ENCODE measurements at regions not wholly inside any gene's neighbourhood (a gene's known extent, or its start where the extent isn't known, plus 50 kb on each side); places are given as distances from the start of the nearest gene placed in this dataset.

DNA sequence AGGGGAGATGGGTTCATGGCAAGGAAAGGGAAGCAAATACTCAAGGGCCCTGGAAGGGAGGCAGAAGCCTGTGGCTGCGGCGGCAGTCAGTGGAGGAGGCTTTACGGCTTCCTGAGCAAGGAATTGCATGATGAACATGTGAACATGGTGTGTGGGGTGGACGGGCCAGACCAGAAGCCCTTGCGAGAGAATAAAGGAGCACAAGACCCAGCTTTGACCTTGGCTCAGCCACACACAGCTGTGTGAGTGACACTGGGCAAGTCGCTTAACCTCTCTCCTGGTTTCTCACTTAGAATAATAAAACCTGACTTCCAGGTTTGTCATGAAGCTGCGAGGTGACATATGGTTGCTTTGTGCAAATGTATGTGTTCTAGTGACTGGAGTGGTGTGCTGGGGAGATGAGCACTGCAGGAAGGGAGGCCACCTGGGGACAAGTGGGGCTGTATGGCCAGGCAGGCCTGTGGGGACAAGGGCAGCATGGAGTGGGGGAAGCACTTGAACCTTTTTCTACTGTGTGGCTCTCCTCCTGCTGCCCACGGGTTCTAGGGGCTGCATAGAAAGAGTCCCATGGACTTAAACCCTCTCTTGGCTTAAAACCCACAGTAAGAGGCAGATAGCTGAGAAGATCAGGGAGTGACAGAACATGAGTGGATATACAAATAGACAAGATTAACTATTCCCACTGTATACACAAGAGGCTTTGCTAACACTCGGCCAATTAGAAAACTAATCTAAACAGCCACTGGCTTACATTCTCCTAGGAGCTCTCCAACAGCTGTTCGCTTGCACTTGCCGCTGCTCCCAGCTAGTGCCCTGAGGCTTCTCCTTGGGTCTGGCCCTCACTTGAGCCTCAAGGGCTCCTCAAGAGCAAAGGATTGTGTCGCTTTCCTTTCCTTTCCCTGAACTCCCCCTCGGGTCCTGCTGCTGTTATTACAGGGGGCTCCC lies 67.3 kb upstream of the CDON start:
- DNase-seq (ENCODE audit: low read depth), result no peak

DNA sequence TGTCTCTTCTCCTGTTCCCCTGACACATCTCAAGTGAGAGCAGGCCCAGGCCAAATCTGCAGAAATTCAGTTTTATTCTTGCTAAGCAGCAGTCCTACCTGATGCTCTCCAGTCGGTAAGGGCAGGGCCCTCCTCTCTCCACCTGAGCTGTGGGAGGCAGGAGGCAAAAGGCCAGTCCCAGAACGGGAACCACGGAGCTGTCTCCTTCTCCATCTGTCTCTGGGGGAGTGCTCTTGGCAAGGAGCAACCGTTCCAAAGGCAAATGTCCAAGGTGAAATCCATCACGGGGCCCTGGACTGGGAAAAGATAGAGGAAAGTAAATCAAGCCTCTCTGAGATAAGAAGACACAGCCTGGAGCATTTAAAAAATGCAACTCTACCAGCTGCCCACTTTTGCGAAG lies 65.2 kb upstream of the CDON start:
- DNase-seq (ENCODE audit: low read depth), result no peak

DNA sequence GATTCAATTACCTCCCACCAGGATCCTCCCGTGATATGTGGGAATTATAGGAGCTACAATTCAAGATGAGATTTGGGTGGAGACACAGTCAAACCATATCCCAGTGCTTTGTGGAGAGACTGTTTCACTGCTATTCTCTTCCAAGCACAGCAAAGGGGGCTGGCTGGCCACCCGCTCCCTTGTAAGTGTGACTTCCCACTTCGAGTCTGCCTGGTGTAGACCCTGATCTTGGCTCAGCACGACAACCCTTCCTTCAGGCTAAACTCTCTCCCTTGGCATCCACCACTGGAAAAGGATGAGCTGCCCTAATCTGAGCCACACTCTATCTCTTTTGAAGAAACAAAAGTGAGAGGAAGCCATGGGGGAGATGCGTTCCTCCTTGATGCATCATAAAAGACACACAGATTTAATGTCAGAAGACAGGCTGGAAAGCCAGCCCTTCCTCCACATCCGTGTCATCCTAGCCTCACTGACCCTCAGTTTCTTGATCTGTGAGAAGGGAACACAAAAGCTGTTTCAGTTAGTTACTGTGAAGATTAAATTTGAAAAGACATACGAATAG lies 64.7 kb upstream of the CDON start:
- DNase-seq (ENCODE audit: low read depth), result no peak

DNA sequence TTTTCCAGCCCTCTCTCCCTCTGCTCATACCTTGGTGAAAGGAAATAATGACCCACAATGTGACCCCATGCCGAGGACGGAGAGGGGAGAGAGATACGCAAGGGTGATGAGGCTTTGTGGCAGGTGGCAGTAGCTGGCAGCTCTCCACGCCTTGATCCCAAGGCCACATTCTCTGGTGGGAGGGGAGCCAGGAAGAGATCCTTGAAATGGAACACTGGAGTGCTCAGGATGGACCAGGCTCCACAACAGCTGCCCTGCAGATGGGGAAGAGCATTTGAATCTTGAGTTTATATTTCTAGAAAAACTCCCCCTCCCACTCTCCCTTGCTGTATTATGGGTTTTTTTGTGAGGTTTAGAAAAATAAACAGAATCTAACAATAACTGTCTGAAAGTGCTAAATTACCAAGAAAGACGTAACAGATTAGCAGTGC lies 61.6 kb upstream of the CDON start:
- no peak for DNase-seq (ENCODE audit: low read depth)

DNA sequence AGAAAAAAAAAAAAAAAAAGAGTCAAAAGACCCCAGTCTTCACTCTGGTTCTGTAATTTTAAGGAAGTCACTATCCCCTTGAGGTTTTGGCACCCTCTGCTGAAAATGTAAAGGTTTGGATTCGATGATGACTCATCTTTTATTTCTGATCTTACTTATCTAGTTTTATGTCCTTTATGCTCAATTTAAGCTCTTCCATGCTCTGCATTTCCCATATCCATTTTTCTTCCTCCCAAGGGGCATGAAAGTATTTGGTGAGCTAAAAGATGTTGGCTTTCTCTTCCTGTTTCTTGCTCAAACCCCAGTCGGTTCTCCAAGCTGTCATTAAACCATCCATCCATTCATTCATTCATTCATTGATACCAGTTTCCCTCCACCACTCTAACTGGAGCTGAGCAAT lies 61.0 kb upstream of the CDON start:
- no peak for DNase-seq (ENCODE audit: low read depth)

DNA sequence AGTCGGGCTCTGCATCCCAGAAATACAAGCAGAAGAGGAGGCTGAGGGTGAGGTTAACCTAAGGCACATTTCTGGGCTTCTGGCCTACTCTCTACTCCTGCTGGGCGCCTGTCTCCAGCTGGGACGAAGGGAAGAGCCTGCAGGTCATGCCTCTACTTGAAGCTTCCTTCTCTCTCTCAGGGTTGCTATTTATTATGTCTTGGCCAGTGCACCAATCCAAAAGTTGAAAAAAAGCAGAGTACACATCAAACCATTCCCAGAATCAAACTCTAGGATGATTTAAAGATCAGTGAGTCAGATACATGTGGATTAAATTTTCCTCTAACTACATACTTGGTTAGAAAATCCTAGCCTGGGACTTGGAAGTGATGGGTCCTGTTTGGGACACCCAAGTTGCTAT lies 60.2 kb upstream of the CDON start:
- DNase-seq (ENCODE audit: low read depth), result no peak

DNA sequence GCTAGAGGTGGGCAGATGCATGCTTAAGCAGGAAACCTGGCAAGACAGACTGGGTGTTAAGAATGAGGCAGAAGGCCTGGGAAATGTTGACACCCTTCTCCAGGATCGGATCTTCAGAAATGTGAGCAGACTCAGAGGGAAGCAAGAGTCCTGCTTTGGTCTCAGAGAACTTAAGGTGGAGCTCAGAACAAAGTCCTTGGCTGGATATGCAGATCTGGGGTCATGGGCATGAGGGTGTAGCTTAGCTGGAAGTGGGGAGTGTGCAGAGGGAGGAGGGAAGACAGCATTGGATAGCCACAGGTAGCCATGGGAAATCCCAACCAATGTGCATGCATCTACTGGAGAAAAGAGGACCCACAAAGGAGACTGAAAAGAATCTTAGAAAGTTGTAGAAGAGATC lies 58.6 kb upstream of the CDON start:
- DNase-seq (ENCODE audit: low read depth), result no peak

DNA sequence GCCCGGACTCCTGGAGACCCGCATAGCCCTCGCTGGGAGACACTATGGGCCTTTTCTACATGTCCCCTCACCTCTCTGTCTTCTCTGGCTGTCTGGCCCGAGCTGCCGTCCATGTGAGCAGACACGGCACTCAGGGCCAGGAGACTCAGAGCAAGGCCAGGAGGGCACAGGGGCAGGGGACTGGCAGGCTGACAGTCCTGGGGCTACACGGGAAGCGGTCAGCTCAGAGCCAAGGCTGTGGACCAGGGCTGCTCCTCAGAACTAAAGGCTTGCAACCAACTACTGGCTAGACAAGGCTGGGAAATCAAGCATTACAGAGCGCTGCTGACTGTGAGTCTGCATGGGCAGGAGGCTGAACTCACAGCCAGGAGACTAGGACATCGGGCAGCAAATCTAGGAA lies 56.1 kb upstream of the CDON start:
- no peak for DNase-seq (ENCODE audit: low read depth)

DNA sequence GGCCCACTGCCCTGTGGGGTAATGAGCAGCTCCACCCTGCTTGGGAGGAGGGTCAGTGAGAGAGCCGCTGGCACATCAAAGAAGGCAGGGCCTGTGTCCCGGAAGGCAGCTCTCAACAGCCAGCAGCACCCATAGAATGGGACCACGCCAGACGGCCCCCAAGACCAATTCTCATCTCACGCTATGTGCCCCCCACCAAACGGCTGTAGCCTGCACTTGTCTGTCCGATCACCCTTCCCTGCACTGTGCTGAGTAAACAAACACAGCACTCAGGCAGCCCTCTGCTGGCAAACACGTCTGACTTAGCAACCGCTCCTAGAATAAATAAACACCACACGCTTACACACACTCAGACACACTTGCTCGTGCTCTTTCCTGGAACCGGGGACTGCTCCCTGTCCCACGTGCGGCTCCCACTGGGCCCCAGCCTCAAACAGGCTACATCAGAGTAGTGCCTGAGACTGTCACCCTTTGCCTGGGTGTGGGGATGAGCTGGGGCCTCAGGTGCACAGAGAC lies 53.2 kb upstream of the CDON start:
- DNase-seq (ENCODE audit: low read depth), result peak; percentile 94

DNA sequence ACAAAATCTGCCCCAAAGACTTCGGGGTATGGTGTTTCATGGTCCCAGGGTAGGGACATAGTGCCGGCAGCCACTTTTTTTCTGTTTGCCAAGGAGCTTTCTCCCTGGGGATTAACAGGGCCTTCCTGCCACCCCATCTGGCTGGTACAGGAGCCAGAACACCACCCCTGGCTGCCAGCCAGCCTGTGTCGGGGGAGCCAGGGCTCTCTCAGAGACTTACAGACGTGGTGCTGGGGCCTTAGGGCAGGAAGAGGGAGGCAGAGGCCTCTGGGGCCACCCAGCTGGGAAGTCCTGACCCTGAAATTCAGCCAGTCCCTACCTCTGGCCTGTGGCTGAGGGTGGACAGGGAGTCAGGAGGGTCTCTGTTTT lies 52.4 kb upstream of the CDON start:
- DNase-seq (ENCODE audit: low read depth), result peak; percentile 86

DNA sequence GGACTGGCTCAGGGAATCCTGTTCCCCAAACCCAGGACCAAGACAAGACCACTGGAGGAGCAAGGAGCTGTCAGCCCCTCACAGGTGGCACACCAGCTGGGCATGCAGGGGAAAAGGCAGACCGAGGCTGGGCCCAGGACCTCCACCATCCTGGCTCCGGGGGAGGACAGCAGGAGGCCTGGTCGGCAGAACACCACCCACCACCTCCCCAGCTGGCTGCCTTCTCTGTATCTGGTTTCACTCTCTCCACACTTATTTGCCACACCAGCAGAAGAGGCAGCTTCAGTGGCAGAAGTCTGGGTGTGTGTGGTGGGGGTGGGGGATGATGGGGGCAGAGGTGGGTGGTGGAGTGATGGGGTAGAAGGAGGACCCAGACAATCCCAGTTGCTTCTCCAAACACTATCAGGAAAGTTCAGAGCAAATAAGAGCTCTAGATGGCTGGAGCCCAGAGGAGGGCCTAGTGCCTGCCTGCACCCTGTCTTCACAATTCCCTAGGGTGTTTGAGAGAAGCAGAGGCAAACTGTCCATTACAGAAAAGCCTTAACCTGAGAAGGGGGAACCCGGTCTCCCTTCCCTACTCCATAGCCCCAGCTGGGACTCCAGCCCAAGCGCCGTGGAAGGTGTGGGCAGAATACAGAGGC lies 51.9 kb upstream of the CDON start:
- peak; percentile 35 for DNase-seq (ENCODE audit: low read depth)

DNA sequence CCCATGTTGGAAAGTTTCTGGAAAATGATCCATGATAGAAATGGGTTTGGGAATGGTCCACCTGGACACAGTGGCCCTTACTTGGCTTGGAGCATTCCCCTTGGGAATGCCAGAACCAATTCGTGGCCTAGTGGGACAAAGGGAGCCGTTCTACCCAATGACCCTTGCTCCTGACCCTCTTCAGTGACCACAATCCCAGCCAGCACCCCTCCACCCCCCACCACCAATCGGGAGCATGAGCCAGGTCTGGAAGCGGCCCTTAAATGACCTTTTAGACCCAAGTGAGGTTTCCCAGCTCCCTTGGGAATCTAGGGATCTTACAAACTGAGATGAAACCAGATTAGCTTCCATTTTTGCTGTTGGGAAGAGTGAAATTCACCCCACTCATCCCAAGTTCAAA lies 51.3 kb upstream of the CDON start:
- peak; percentile 46 for DNase-seq (ENCODE audit: low read depth)

DNA sequence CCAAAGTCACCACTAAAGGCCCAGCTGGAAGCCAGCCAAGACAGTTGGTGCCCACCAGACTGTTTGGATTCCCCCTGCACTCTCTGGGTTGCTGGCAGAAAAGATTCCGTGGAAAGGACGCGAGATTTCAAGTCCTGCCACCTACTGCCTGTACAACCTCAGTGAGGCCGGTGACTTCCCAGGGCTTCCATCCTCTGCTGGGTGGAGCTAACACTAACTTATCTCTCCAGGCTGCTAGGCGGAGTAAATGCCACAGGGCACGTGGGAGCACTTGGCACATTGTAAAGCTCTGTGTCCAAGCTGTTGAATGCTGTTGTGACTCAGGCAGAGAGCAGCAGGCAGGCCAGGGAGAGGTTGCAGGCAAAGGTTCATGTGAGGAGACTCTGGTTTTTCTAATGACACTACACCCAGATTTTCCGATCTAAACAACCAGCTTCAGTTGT lies 50.9 kb upstream of the CDON start:
- peak; percentile 100 for DNase-seq (ENCODE audit: low read depth)

DNA sequence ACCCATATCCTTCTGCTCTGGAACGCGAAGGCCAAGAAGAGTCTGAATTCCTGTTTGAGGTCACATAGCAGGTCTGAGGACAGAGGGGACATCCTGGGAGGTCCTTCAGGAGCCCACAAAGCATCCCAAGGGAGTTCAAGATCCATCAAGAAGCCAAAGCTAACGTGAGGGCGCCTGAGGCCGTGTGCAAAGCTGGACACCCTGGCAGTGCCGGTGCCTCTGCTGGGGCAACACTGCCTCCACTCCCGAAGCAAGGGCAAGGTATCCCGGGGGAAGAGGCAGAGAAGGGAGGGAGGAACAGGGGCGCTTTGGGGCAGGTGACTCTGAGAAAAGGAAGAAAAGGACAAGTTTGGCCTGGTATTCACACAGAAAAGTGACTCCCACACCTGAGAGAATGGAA lies 50.3 kb upstream of the CDON start:
- DNase-seq (ENCODE audit: low read depth), result no peak

DNA sequence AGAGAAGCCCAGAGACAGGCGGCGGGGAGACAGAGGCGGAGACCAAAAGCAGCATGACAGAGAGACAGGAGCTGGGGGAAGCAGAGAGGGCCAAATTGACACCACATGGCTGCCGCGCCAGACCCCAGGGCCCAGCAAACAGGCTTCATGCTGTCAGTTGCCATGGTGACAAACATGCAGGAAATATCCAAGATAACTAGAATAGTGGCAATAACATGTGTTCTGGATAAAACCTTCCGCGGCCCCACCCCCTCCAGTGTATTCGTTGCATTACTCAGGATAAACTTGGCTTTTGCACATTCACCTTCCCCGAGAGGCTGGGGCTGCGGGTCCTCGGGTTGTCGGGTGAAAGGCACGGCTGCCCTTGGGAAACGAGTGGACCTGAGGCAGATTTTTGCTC lies 49.9 kb upstream of the CDON start:
- DNase-seq (ENCODE audit: low read depth), result peak; percentile 32

Measured in M059J (cell line).